Fibroblast of lung (primary cell): ENCODE measurements at regions not wholly inside any gene's neighbourhood (a gene's known extent, or its start where the extent isn't known, plus 50 kb on each side); places are given as distances from the start of the nearest gene placed in this dataset.

ENCODE experiments used
- DNase-seq, 2 donors: peaks; one replicate each; pipeline versions ENCODE4 v3.0.0 to v3.0.0-alpha.2; 2010; ENCODE audit warnings: low read depth in 2 of 2
- H2AFZ ChIP-seq: 2 replicates; pipeline ENCODE4 v1.5.1; 2012; ENCODE audit warnings: low read length, control low read depth, inconsistent platforms
- H3K27ac ChIP-seq: 2 replicates; pipeline ENCODE4 v1.5.1; 2011; ENCODE audit warnings: low read length, control low read depth; ENCODE audit not compliant: insufficient read depth
- H3K27me3 ChIP-seq: 2 replicates; pipeline ENCODE4 v1.5.1; 2011; ENCODE audit warnings: mild to moderate bottlenecking, low read length; ENCODE audit not compliant: control insufficient read depth, insufficient read depth
- H3K36me3 ChIP-seq: 2 replicates; pipeline ENCODE4 v1.5.1; 2011; ENCODE audit warnings: low read length; ENCODE audit not compliant: control insufficient read depth, insufficient read depth
- H3K4me1 ChIP-seq: 2 replicates; pipeline ENCODE4 v1.5.1; 2011; ENCODE audit warnings: low read length; ENCODE audit not compliant: control insufficient read depth, insufficient read depth; ENCODE audit errors: extremely low read depth
- H3K4me2 ChIP-seq: 2 replicates; pipeline ENCODE4 v1.5.1; 2011; ENCODE audit warnings: low read length, control low read depth; ENCODE audit not compliant: insufficient read depth; ENCODE audit errors: extremely low read depth
- H3K4me3 ChIP-seq, 4 experiments: fragments of 200-600 bp in 1 of 4; sonication (generic) in 1 of 4; replicated peaks in 1 of 4; 2 replicates each; pipeline ENCODE4 v1.5.1; 2011 to 2016; ENCODE audit warnings: low read length in 4 of 4, low read depth in 3 of 4, mild to moderate bottlenecking in 3 of 4, control low read depth in 2 of 4, inconsistent platforms in 1 of 4, mixed read lengths in 1 of 4; ENCODE audit not compliant: insufficient read depth in 1 of 4; ENCODE audit errors: control extremely low read depth in 1 of 4
- H3K79me2 ChIP-seq: 2 replicates; pipeline ENCODE4 v1.5.1; 2012; ENCODE audit warnings: mild to moderate bottlenecking, low read length, inconsistent platforms; ENCODE audit not compliant: control insufficient read depth, insufficient read depth
- H3K9ac ChIP-seq: 2 replicates; pipeline ENCODE4 v1.5.1; 2011; ENCODE audit warnings: mild to moderate bottlenecking, low read length, control low read depth; ENCODE audit not compliant: insufficient read depth
- H3K9me3 ChIP-seq: 2 replicates; pipeline ENCODE4 v1.5.1; 2012; ENCODE audit warnings: low read depth, low read length; ENCODE audit not compliant: control insufficient read depth, insufficient read depth
- H4K20me1 ChIP-seq: 2 replicates; pipeline ENCODE4 v1.5.1; 2011; ENCODE audit warnings: low read length; ENCODE audit not compliant: control insufficient read depth, insufficient read depth; ENCODE audit errors: extremely low read depth
- CTCF ChIP-seq, 2 donors: IDR thresholded peaks in 1 of 2; conservative IDR thresholded peaks in 1 of 2; 1 replicate in 1 of 2; 2 replicates in 1 of 2; pipeline ENCODE4 v1.5.1; 2011 to 2012; ENCODE audit warnings: low read length in 2 of 2, control low read depth in 1 of 2, inconsistent platforms in 1 of 2, low read depth in 1 of 2, mild to moderate bottlenecking in 1 of 2
- EZH2 ChIP-seq: IDR thresholded peaks from 2 replicates; pipeline ENCODE4 v1.5.1; 2012; ENCODE audit warnings: low read length, control low read depth, mild to moderate bottlenecking; ENCODE audit errors: missing control alignments

DNA sequence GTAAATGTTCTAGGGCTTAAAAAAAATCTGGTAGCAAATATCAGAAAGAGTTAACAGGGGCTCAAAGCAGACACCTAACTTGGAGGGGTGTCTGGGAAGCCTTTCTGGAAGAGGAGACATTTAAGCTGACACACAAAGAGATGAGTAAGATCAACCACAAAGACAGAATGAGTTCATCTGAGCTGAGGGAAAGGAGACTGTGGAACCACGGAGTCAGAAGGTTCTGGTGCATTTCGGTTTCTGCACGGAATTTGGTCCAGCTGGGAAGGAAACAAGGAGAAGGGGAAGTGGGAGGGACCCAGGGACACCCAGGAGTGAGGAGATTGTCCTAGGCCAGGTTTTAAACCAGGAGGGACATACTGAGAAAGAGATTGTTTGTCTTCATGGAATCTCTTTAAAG, 161.1 kb downstream of the PHETA1 start:
- H3K27me3 ChIP-seq: no peaks in the 10 kb centered on the region
- no peak overlapping the region for H3K9ac ChIP-seq
- H3K9me3 ChIP-seq: no peaks in the 10 kb centered on the region
- H4K20me1 ChIP-seq: no peaks in the 10 kb centered on the region
- H3K27ac ChIP-seq: no peak overlapping the region
- H3K4me3 ChIP-seq: no peak overlapping the region
- no peak overlapping the region for H3K4me2 ChIP-seq
- no peaks in the 10 kb centered on the region for H3K79me2 ChIP-seq
- H2AFZ ChIP-seq: no peak overlapping the region
- H3K36me3 ChIP-seq: no peaks in the 10 kb centered on the region
- TF ChIP-seq EZH2 (no peak), CTCF (conservative IDR thresholded peaks at IDR 0.05 in 1 of 2, IDR thresholded peaks at IDR 0.05 in 1 of 2; ENCODE audit: low read depth in 1 of 2, low read length in 2 of 2) (no peak)
- DNase-seq: no peak
- H3K4me1 ChIP-seq: no peaks in the 10 kb centered on the region

GRCh38 chr12:111204788-111205241, 164.1 kb downstream of the PHETA1 start:
- no peak overlapping the region for H3K4me2 ChIP-seq
- no peak for DNase-seq
- no peak overlapping the region for H3K27ac ChIP-seq
- H3K79me2 ChIP-seq: no peaks in the 10 kb centered on the region
- H3K4me3 ChIP-seq: no peak overlapping the region
- no peaks in the 10 kb centered on the region for H3K9me3 ChIP-seq
- no peaks in the 10 kb centered on the region for H4K20me1 ChIP-seq
- no peaks in the 10 kb centered on the region for H3K27me3 ChIP-seq
- no peak overlapping the region for H3K9ac ChIP-seq
- H3K4me1 ChIP-seq: no peaks in the 10 kb centered on the region
- TF ChIP-seq EZH2: no peak
- H3K36me3 ChIP-seq: no peaks in the 10 kb centered on the region
- no peak overlapping the region for H2AFZ ChIP-seq

- H3K4me1 ChIP-seq: no peaks in the 10 kb centered on the region
- H3K36me3 ChIP-seq: no peaks in the 10 kb centered on the region
- no peak overlapping the region for H2AFZ ChIP-seq
- TF ChIP-seq CTCF (conservative IDR thresholded peaks at IDR 0.05 in 1 of 2, IDR thresholded peaks at IDR 0.05 in 1 of 2; ENCODE audit: low read depth in 1 of 2, low read length in 2 of 2) (no peak), EZH2 (no peak)
- no peak for DNase-seq
- H3K27ac ChIP-seq: no peak overlapping the region
- no peaks in the 10 kb centered on the region for H3K79me2 ChIP-seq
- H3K4me2 ChIP-seq: no peak overlapping the region
- no peaks in the 10 kb centered on the region for H4K20me1 ChIP-seq
- H3K9me3 ChIP-seq: no peaks in the 10 kb centered on the region
- H3K9ac ChIP-seq: no peak overlapping the region
- no peak overlapping the region for H3K4me3 ChIP-seq
- no peaks in the 10 kb centered on the region for H3K27me3 ChIP-seq
Observed at GRCh38 chr12:111203969-111204368, 164.9 kb downstream of the PHETA1 start.
